Muscle of back (tissue), 3 donors: ENCODE measurements at regions not wholly inside any gene's neighbourhood (a gene's known extent, or its start where the extent isn't known, plus 50 kb on each side); places are given as distances from the start of the nearest gene placed in this dataset.
A peak's percentile ranks its signal among the peaks of the same experiment; 100 is the strongest.

ENCODE experiments used
- DNase-seq, 3 donors: peaks; one replicate each; pipeline versions ENCODE4 v3.0.0 to v3.0.0-alpha.2; 2013

DNA sequence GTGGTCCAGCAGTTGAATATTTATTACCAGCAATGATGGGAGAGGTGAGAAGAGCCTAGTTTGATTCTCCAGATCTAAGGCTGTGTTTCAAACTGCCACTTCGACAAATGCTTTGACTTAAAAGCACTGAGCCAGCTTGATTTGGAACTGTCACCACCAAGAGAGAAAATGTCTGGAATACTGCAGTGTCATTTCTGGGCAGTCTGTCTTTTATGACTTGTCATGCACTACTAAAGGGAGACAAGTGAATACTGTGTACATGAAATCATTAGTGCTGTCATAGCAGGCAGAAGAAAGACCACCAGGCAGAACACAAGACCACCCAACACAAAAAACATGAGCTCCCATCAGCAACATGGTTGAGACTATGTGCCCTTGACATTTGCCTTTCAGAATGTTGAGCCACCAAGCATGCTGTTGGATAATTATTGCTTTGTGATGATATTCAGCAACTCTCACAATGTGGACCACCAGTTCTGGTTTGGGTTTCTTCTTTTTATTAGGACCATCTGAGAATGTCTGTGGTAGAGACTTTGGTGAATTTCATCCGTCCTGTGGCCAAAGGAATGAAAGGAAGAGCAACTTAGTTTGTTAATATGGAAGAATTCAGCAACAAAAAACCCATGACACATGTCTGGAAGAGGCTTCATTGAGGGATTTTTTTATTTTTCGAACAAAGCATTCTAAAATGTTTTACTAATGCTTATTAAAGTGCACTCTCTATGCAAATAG lies 125.8 kb downstream of the NTMT2 start:
- no peak for DNase-seq

DNA sequence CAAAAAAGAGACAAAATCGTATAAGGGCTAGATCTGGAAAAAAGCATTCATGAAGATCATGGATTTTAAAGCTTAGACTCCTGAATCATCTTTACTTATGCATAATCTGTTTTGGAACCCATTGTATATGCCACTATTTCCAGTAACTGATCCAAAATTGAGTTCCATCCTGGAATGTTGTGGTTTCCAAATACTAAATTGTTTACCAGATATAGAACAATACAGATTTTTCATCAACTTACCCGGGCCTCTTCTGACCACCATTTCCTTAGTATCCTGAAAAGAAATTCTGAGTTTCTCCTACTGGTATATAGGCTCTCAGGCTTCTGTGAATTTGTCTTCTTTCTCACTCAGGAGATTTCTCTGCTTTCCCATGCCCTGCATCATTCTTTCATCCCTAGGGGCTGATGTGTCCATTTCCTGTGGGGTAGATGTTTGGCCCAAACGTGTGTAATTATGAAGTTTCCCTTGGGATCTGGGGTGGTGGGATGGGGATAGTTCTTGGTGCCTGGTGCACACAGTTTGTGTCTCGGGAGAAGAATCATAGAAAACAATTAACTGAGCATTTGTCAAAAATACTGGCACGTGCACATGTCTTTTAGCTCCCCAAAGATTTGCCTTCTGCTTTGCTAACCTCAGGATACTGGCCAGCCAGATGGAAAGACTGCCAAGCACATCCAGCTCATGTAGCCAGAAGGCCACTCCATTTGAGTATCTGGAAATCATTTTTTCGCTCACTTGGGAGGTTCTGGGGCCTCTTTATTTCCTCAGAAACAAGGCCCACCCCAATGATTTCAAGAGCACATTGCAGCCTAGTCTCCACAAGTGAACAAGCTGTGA lies 127.8 kb downstream of the NTMT2 start:
- peak in 2 of 3 donors; percentile 77 to 91 for DNase-seq

DNA sequence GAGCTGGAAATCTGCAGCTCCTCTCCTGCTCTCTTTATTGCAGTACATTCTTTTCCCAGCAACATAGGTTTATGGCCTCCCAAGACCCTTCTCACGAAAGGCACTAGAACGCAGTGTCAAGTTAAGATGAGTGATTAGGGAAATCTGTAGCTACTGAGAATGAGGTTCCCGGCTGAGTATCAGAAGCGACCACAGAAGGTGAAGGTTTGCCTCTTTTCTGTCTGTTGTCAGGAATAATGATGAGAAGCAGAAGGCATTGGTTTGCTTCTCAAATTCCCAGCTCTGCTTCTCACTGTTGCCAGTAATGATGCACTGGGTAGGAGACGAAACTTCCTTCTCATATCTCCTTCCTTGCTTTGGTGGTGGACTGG lies 128.4 kb downstream of the NTMT2 start:
- DNase-seq, result no peak

DNA sequence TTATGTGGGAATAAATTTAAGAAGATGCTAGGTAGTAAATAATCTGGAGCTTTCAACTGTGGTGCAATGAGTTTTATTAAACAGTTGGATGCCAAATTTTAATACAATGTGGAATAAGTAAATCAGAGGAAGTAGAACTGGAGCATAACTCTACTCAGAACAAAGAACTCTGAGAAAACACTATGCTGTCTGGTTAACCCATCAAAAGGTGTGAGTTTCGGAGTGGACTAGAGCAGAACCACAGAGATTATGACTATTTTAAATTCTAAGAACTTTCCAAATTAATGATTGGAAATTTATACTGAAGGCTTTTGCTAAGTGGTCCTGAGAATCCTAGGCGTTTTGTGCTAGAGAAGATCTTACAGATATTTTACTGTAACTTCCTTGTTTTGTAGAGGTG lies 132.2 kb downstream of the NTMT2 start:
- DNase-seq, result no peak

DNA sequence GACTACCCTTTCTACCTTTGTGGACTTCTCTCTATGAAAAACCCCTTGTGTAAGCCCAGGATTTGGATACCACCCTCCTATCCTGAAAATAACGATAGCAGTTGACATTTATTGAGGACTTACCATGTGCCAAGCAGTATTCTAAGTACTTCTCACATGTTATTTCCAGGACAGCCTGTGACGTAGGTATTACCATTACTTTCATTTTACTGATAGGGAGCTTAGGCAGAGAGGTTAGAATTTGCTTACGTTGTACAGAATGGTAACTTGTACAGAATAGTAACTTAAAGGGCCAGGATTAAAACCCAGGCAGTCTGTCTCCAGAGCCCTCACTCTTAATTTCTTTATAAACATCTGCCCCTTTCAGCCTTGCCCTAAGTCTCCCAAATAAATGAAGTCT lies 138.3 kb downstream of the NTMT2 start:
- DNase-seq, result no peak

DNA sequence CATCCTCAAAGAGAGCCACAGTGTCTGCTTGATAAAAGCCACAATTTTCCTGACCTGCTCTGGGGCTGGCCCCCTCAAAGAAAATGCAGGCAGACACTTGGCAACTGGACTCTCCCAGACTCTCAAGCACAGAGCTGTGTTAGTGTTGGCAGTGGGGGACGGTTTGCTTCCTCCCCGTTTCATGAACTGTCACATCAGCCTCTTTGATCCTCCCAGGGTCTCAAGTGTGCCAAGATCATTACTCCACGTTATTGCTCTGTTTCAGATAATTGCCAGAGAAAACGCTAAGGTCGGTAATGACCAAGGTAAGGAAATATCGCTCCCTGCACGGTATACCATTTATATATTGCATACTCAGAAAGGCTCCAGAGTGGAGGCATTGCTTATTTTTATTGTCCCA lies 138.8 kb downstream of the NTMT2 start:
- peak in 1 of 3 donors; percentile 59 for DNase-seq

DNA sequence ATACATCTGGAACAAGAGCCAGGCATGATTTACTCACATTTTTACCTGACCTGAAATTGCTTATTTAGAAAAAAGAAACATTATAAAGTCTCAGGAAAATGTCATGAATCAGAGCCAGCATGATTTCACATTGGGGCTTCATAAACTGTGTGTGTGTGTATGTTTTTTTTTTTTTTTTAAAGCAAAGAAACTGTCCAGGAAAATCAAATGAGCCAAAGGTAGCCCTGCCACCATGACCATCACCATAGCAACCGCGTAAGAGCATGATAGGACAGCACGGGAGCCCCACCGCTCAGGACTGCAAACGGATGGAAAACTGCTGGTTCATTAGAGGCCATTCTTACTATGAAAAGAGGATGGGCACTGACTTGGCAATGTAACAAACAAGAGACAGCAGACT lies 139.2 kb downstream of the NTMT2 start:
- peak in 1 of 3 donors; percentile 58 for DNase-seq

DNA sequence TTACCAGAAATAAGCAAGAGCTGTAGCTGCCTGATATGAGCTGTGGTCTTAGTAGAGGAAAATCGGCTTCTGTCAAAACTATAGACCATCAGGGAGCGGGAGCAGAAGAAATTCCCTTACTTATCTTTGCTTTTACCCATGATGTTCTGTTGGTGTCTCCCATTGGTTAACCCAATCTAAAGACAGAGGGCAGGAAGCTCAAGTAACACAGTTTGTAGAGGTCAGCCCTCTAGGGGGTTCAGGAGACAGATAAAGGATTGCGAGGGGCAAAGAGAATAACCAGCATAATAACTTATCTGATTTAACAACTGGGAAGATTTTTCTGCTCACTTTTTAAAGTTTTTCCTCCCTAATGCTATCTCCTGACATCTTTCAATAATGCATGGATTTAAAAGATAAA lies 142.4 kb downstream of the NTMT2 start:
- no peak for DNase-seq

DNA sequence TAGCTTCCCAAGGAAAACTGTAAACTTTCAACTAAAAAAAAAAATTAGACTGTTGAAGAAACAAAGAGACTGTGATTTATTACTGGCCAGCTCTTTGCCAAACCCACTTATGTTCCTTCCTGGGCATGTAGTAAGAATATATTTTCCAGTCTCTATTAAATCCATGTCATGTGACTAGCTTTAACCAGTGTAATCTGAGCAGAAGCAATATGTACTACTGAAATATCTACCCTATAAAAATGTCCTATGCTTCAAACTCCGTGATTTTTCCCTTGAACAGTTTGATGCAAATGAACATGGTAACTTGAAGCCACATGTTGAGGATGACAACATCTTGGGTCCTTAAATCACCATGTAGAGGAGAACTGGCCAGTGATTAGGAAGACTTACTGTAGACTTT lies 144.5 kb downstream of the NTMT2 start:
- peak in 1 of 3 donors; percentile 36 for DNase-seq

DNA sequence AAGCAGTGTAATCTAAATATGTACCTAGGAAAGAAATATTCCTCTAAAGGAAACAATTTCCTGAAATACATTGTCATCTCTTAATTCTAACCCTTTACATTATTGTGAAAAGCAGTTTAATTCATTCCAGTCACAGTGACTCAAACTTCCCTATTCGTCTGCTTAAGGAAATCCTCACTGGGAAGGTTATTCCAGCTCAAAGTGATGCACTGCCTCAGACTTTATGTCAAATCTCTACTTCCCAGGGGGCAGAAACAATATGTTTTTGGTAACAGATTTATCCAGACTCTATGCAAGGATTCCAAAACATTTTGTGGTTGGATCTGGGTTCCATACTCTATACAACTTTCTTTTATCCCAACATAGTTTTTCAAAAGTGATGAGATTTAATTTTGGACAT lies 145.2 kb downstream of the NTMT2 start:
- peak; percentile 62 to 90 (median 80) for DNase-seq

DNA sequence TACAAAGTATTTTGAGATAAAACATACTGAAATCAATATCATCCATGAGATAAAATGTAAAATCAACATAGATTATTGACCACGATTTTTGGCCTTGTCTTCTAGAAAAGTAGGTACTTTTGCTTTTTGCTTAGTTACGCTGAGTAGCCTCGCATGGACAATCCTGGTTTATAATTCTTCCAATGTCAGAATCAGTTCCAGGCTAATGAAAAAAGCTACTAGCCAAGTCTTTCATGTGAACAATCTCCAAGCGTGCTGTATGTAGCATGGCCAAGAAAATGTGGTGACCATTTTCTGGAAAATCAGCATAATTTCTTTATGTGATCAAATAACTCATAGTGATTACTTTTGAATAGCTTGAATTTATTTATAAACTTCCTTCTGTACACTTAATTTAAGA lies 145.8 kb downstream of the NTMT2 start:
- peak in 1 of 3 donors; percentile 54 for DNase-seq

DNA sequence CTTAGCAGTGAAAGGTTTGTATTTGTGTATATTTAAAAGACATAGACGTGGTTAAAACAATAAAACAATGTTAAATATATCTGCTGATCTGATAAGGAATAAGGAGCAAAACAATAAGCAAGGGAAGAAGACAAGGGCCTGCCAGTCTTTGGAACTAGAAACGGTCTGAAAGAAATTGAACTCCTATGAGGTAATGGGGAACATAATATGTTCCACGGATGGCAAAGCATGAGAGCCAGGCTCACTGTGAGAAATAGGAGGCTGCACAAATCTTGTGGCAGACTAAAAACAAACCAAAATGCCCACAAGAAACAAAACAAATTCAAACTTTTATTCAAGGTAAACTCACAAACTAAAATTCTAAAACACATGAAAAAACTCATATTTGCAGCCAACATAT lies 150.5 kb downstream of the NTMT2 start:
- DNase-seq, result no peak

DNA sequence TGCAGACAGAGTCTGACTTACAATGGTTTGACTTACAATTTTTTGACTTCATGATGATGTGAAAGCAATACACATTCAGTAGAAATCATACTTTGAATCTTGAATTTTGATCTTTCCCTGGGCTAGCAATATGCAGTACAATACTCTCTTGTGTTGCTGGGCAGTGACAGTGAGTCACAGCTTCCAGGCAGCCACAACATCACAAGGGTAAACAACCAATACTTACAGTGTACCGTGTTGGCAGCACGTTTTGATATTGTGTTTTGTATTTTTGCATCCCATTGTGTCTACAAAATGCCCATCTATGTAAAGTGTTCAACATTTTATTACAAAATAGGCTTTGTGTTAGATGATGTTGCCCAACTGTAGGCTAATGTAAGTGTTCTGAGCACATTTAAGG lies 150.9 kb downstream of the NTMT2 start:
- no peak for DNase-seq

DNA sequence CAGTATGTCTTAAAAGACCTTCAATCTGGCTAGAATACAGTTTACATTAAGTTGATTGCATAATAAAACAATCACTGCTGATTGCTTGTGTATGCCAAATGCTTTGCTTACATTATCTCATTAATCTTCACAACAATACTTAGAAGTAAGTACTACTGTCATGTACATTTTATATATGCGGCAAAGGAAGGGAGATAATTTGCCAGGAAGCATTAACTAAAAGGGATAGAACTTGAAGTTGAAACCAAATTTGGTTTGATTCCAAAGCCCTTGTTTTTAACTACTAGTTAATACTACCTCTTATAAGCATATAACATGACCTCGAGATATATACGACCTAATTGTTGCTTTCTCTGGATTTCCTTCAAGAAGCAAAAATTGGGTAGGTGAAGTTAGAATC lies 155.8 kb downstream of the NTMT2 start:
- DNase-seq, result no peak

DNA sequence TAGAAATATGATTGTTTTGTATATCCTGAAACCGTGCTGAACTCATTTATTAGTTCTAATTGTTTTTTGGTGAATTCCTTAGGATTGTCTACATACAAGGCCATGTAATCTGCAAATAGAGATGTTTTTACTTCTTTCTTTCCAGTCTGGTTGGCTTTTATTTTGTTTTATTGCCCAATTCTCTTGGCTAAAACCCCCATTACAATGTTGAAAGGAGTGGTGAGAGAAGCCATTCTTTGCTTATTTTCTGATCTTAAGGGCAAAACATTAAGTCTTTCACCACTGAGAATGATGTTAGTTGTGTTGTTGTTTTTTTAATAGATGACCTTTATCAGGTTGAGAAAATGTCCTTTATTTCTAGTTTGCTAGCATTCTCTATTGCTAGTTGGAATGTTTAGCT lies 157.3 kb downstream of the NTMT2 start:
- no peak for DNase-seq

DNA sequence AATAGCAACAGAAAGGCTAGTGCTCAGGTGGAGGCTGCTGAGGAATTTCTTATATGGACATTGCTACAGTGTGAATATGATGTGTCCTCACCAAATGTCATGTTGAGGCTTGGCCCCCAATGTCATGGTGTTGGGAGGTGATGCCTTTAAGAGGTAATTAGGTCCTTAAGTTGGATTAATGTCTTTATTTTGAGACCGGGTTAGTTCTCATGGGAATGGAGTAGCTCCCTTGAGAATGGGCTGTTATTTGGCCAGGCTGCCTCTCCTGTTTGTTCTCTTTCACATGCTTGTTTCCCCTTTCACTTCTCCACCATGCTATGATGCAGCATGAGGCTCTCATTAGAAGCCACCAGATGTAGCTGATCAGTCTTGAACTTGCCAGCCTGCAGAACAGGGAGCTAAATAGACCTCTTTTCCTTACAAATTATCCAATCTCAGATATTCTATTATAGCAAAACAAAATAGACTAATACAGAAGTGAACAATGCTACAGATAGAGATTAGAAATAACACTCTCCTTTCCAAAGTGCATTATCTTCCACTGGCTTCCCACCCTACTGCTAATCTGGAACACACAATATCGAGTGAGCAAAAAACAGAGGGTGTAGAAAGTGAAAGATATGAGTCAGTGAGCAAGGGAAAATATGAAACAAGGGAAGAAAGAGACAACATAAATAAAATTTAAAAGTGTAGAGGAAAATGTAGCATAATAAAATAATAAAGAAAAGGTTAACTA lies 160.2 kb downstream of the NTMT2 start:
- peak in 1 of 3 donors; percentile 36 for DNase-seq

DNA sequence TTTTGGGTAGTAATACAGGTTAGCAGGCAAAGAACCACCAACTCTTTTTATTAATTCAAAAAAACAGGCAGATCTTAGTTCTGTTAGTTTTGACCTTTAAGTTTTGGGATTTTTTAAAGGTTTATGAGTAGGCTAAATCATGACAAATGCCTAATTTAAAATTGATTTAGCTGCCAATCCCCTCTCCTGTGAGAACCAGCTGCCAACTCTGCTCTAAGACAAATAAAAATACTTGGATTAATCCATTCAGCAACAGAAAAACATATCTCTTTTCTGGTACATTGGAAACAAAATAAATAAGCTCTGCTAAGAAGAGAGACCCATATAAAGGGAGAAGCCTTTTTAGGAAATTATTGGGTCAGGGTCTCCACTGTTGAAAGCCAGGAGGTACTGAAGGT lies 160.8 kb downstream of the NTMT2 start:
- peak in 1 of 3 donors; percentile 43 for DNase-seq

DNA sequence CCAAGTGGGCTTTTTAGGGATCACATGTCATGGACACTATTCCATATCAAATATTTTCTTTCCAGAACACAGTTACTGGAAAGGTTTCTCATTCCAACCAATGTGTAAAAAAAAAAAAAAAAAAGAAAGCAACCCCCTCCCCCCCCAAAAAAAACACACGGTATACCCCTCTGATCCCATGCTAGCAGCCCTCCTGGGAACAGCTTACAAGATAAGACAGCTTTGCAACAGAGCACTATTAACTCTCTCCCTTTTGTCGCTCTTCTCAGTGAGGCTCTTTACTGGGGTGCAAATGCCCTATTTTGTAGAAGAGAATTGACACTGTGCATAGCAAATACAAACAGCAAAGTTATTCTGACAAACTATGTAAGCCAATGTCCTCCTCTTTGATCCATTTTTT lies 161.2 kb downstream of the NTMT2 start:
- DNase-seq, result no peak

DNA sequence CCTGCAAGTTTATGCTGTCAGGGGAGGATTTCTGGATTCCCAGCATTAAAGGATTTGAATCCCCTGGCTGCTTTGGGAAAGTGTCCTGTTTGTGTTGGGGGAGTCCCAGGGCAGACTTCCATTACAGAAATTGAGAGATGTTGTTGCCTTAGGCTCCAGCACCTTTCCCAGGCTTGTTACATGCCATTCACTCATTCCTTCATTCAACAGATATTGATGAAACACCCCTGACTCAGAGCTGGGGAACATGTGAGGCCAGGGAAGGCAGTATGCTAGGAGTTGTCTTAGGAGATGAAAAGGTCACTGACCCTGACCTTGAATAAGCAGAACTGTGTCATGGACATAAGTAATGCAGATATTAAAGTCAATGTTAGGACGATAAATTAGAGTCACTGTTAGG lies 161.7 kb downstream of the NTMT2 start:
- DNase-seq, result no peak

DNA sequence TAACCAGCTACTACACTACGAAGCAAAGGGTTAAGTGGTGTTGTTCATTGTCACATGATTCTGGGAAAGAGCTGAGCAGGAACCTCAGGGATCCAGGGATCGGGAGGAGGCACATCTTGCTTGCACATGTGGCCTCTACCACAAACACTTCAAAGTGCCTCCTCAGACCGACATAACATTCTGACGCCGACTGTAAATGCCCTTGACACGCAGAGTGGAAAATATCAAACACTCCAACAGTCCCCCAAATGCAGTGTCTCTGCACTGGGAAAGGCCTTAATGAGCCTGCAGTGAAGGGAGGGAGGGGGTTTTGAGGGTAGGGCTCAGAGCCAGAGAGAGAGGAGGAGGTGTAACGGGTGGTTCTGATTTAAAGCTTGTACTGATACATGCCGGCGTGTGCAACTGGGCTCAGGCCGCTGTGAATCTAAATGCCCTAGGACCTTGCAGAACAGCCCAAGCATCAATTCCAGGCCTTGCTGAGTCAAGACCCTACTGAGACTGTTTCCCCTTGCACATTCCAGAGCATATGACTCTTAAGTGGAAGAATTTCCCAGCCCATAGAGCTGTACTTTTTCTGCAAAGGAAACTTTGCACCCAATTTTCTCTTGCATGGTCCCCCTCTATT lies 163.7 kb downstream of the NTMT2 start:
- peak; percentile 64 to 96 (median 78) for DNase-seq

DNA sequence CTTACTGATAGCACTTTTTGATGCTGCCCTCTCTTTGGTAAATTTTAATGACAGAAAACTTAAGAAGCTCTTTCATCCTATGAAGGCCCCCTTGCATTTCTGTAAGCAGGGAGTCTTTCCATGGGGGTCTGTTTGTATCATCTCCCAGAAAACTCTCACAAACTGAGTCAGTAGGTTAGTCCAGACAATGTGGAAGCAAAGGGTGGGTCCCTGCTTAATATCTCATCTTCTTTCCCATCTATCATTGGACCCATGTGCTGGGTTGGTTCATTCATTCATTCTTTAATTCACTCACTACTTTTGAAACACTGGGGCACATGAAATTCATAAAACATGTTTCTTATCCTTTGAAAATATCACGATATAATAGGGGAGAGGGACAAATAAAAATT lies 164.3 kb downstream of the NTMT2 start:
- no peak for DNase-seq

DNA sequence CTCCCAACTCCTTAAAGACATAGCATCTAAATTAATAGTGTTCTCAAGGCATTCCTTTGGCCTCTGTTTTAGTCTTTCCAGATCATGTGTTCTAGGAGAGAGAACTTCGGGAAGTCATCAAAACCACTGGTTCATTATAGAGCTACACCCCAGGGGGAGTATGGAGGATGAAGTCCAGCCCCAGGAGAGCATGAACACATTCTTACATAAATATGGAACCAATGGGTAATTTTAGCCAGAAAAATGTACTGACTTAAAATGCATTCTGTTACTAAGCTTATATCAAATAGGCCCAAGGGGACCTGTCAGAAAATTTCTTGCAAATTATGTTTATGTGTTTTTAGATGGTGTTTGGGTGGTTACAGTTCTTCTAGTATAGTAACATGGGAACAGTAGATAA lies 165.2 kb downstream of the NTMT2 start:
- DNase-seq, result peak in 1 of 3 donors; percentile 34
